GM12878 (cell line): ENCODE measurements at regions not wholly inside any gene's neighbourhood (a gene's known extent, or its start where the extent isn't known, plus 50 kb on each side); places are given as distances from the start of the nearest gene placed in this dataset.

Experiments
- CEBPB ChIP-seq, 2 experiments: fragments of 150-350 bp in 1 of 2; IDR thresholded peaks; 2 replicates each; pipeline ENCODE4 v1.6.1; 2012 to 2014; ENCODE audit warnings: low read depth in 2 of 2, low read length in 2 of 2, borderline replicate concordance in 1 of 2, inconsistent platforms in 1 of 2
- CHD4 ChIP-seq: fragments of 200-600 bp; sonication (generic); IDR thresholded peaks from 2 replicates; pipeline ENCODE4 v1.6.1; 2016; ENCODE audit warnings: mild to moderate bottlenecking
- EZH2 ChIP-seq: IDR thresholded peaks from 2 replicates; pipeline ENCODE4 v1.6.1; 2012; ENCODE audit warnings: low read depth, mild to moderate bottlenecking, control low read depth, inconsistent platforms, low read length, borderline replicate concordance; ENCODE audit not compliant: control insufficient read depth
- JUND ChIP-seq: IDR thresholded peaks from 2 replicates; pipeline ENCODE4 v1.6.1; 2012; ENCODE audit warnings: low read depth, mild to moderate bottlenecking, low read length, improper control_type of control experiment, moderate library complexity
- KDM1A ChIP-seq: fragments of 200-600 bp; sonication (generic); IDR thresholded peaks from 2 replicates; pipeline ENCODE4 v1.6.1; 2016; ENCODE audit warnings: borderline replicate concordance
- MTA3 ChIP-seq: IDR thresholded peaks from 2 replicates; pipeline ENCODE4 v1.6.1; 2012; ENCODE audit warnings: low read length, inconsistent platforms, borderline replicate concordance
- MXI1 ChIP-seq: fragments of 150-350 bp; IDR thresholded peaks from 2 replicates; pipeline ENCODE4 v1.6.1; 2011; ENCODE audit warnings: low read depth, mild to moderate bottlenecking, inconsistent platforms, low read length, improper control_type of control experiment
- POLR2A ChIP-seq: IDR thresholded peaks from 2 replicates; pipeline ENCODE4 v1.6.1; 2011; ENCODE audit warnings: low read depth, mild to moderate bottlenecking, low read length
- ZNF622 ChIP-seq: fragments of 450-650 bp; IDR thresholded peaks from 2 replicates; pipeline ENCODE4 v1.6.1; 2017; ENCODE audit warnings: mild to moderate bottlenecking, inconsistent platforms
- TF ChIP-seq, protein P1 (sequence below), 3 experiments: IDR thresholded peaks in 2 of 3; conservative IDR thresholded peaks in 1 of 3; 2 replicates each; pipeline ENCODE4 v1.5.1; 2011; ENCODE audit warnings: low read depth in 3 of 3, low read length in 3 of 3, mild to moderate bottlenecking in 3 of 3, control low read depth in 2 of 3, moderate library complexity in 2 of 3, inconsistent platforms in 1 of 3, mixed read lengths in 1 of 3; ENCODE audit not compliant: control insufficient read depth in 2 of 3, insufficient read depth in 1 of 3; ENCODE audit errors: extremely low read depth in 1 of 3
- TF ChIP-seq, protein P2 (sequence below): fragments of 450-650 bp; IDR thresholded peaks from 2 replicates; pipeline ENCODE4 v1.6.1; 2017; ENCODE audit warnings: antibody characterized with exemption, mild to moderate bottlenecking, moderate library complexity
- TF ChIP-seq, protein P3 (sequence below): IDR thresholded peaks from 2 replicates; pipeline ENCODE4 v1.6.1; 2012; ENCODE audit warnings: low read depth, low read length, improper control_type of control experiment

DNA sequence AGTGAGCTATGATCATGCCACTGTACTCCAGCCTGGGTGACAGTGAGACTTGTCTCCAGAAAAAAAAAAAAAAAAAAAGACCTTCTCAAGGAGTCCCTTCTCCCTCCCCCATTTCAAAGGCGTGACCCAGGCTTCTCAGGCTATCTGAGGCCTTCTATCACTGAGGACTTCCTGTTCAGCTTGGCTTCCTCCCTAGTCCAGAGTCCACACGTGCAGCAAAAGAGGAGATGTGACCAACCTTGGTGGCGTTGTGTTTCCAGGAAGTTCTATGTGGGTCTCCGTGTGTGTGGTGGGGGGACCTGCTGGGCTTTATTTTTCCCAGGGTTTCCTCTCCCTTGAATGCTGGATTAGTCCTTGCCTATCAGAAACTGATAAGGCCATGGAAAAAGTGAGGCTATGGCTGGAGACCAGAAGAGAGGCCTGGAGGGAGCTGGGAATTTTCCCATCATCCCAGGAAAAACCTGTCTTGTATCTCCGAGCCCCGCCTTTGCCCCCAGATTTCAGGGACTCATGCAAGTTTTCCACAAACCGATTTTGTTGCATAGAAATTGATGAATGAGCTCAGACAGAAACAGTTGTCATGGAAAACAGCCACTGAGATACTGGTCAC is 148.1 kb downstream of the SALL1 start:
- TF ChIP-seq CEBPB (IDR thresholded peaks at IDR 0.05; ENCODE audit: borderline replicate concordance in 1 of 2, low read depth in 2 of 2, low read length in 2 of 2) (no peak), MXI1 (no peak), ZNF622 (no peak), EZH2 (no peak), CHD4 (no peak), MTA3 (no peak), KDM1A (no peak), POLR2A (no peak), JUND (no peak)
- TF ChIP-seq, protein P1, sequence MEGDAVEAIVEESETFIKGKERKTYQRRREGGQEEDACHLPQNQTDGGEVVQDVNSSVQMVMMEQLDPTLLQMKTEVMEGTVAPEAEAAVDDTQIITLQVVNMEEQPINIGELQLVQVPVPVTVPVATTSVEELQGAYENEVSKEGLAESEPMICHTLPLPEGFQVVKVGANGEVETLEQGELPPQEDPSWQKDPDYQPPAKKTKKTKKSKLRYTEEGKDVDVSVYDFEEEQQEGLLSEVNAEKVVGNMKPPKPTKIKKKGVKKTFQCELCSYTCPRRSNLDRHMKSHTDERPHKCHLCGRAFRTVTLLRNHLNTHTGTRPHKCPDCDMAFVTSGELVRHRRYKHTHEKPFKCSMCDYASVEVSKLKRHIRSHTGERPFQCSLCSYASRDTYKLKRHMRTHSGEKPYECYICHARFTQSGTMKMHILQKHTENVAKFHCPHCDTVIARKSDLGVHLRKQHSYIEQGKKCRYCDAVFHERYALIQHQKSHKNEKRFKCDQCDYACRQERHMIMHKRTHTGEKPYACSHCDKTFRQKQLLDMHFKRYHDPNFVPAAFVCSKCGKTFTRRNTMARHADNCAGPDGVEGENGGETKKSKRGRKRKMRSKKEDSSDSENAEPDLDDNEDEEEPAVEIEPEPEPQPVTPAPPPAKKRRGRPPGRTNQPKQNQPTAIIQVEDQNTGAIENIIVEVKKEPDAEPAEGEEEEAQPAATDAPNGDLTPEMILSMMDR (IDR thresholded peaks at IDR 0.05 in 2 of 3, conservative IDR thresholded peaks at IDR 0.05 in 1 of 3; ENCODE audit: control insufficient read depth in 2 of 3, extremely low read depth in 1 of 3, insufficient read depth in 1 of 3, low read depth in 3 of 3, low read length in 3 of 3): no peak
- TF ChIP-seq, protein P2, sequence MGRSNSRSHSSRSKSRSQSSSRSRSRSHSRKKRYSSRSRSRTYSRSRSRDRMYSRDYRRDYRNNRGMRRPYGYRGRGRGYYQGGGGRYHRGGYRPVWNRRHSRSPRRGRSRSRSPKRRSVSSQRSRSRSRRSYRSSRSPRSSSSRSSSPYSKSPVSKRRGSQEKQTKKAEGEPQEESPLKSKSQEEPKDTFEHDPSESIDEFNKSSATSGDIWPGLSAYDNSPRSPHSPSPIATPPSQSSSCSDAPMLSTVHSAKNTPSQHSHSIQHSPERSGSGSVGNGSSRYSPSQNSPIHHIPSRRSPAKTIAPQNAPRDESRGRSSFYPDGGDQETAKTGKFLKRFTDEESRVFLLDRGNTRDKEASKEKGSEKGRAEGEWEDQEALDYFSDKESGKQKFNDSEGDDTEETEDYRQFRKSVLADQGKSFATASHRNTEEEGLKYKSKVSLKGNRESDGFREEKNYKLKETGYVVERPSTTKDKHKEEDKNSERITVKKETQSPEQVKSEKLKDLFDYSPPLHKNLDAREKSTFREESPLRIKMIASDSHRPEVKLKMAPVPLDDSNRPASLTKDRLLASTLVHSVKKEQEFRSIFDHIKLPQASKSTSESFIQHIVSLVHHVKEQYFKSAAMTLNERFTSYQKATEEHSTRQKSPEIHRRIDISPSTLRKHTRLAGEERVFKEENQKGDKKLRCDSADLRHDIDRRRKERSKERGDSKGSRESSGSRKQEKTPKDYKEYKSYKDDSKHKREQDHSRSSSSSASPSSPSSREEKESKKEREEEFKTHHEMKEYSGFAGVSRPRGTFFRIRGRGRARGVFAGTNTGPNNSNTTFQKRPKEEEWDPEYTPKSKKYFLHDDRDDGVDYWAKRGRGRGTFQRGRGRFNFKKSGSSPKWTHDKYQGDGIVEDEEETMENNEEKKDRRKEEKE: no peak
- TF ChIP-seq, protein P3, sequence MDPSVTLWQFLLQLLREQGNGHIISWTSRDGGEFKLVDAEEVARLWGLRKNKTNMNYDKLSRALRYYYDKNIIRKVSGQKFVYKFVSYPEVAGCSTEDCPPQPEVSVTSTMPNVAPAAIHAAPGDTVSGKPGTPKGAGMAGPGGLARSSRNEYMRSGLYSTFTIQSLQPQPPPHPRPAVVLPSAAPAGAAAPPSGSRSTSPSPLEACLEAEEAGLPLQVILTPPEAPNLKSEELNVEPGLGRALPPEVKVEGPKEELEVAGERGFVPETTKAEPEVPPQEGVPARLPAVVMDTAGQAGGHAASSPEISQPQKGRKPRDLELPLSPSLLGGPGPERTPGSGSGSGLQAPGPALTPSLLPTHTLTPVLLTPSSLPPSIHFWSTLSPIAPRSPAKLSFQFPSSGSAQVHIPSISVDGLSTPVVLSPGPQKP: no peak
